ENCODE measurements at regions not wholly inside any gene's neighbourhood (a gene's known extent, or its start where the extent isn't known, plus 50 kb on each side); places are given as distances from the start of the nearest gene placed in this dataset.
A peak's percentile ranks its signal among the peaks of the same experiment; 100 is the strongest.

GRCh38 chr1:106907795-106908194, 148.7 kb upstream of the PRMT6 start:
- TF ChIP-seq CTCF (IDR thresholded peaks at IDR 0.05; ENCODE audit: insufficient read depth, low read length), result no peak
- no peak for DNase-seq (ENCODE audit: low read depth)

GRCh38 chr1:106908689-106909088, 147.8 kb upstream of the PRMT6 start:
- TF ChIP-seq CTCF (IDR thresholded peaks at IDR 0.05; ENCODE audit: insufficient read depth, low read length), result no peak
- no peak for DNase-seq (ENCODE audit: low read depth)
- H3K4me3 ChIP-seq (ENCODE audit: low read depth, low read length), result no peak overlapping the region

More at GRCh38 chr1:106907795-106908194, 148.7 kb upstream of the PRMT6 start:
- no peak overlapping the region for H3K4me3 ChIP-seq (ENCODE audit: low read depth, low read length)

DNA sequence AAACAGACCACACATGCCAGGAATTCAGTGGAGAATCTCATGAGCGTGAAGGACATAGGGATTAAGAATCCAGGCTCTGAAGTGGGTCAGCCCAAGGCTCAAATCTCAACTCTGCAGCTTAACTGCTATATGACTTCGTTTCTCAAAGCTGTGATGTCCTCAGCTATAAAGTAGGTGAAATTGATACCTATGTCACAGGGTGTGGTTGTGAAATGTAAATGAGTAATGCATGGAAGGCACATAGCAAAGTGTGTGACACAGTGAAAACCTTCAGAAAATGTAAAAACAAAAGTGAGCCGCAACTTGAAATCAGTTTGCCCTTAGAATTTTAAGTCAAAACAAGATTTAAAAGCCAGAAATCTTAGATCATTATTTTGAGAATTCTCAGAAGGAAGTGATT, 145.7 kb upstream of the PRMT6 start:
- H3K4me3 ChIP-seq (ENCODE audit: low read depth, low read length), result no peak overlapping the region
- no peak for TF ChIP-seq CTCF (IDR thresholded peaks at IDR 0.05; ENCODE audit: insufficient read depth, low read length)
- DNase-seq (ENCODE audit: low read depth), result no peak

- no peak for TF ChIP-seq CTCF (IDR thresholded peaks at IDR 0.05; ENCODE audit: insufficient read depth, low read length)
- no peak overlapping the region for H3K4me3 ChIP-seq (ENCODE audit: low read depth, low read length)
- no peak for DNase-seq (ENCODE audit: low read depth)
Observed at GRCh38 chr1:106912131-106912530, 144.3 kb upstream of the PRMT6 start.

GRCh38 chr1:106921186-106921585, 135.3 kb upstream of the PRMT6 start:
- H3K4me3 ChIP-seq (ENCODE audit: low read depth, low read length), result no peak overlapping the region
- DNase-seq (ENCODE audit: low read depth), result peak; percentile 19

GRCh38 chr1:106924360-106924759, 132.1 kb upstream of the PRMT6 start:
- peak; percentile 29 for DNase-seq (ENCODE audit: low read depth)
- H3K4me3 ChIP-seq (ENCODE audit: low read depth, low read length), result peak overlapping the region; percentile 25
- TF ChIP-seq CTCF (IDR thresholded peaks at IDR 0.05; ENCODE audit: insufficient read depth, low read length), result no peak

More at GRCh38 chr1:106921186-106921585, 135.3 kb upstream of the PRMT6 start:
- TF ChIP-seq CTCF (IDR thresholded peaks at IDR 0.05; ENCODE audit: insufficient read depth, low read length), result no peak

DNA sequence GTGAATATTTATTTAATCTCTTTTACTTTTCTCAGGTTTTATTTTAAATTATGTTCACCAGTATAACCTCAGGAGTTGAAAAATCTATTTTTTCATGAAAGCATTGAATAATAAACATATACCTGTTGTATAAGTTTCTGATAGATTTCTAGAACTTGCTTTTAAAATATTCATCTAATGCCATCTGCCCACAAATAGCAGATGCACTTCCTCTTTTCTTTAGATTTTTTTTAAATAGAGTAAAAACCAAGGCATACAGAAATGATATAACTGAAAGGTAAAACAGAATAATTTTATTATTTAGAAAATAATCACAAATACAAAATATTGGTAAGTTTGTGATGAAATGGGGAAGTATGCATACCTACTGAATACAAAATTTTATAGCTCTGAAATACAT, 130.7 kb upstream of the PRMT6 start:
- no peak for TF ChIP-seq CTCF (IDR thresholded peaks at IDR 0.05; ENCODE audit: insufficient read depth, low read length)
- DNase-seq (ENCODE audit: low read depth), result no peak
- H3K4me3 ChIP-seq (ENCODE audit: low read depth, low read length), result no peak overlapping the region

Measured in fibroblast of the aortic adventitia (primary cell).